ENCODE measurements at regions not wholly inside any gene's neighbourhood (a gene's known extent, or its start where the extent isn't known, plus 50 kb on each side); places are given as distances from the start of the nearest gene placed in this dataset.

DNA sequence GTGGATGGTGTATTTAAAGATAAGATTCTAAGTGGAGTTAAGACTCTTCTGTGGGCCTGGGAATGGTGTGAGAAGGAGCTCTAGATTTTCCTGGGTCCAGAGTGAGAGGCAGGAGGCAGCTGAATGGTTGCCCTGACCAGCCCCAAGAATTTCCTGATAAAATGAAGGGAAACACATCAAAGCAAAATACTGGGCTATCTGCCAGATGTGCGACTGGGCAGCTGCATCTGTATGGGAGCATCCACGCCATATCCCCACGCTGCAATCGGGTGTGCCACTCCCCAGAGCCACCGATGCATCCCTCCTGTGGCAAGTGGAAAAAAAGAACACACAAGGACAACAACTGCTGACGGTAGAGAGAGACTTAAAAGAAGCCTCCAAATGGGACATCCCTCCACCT is 84.3 kb upstream of the COX10 start (continued):
- no peak for TF ChIP-seq JUN (IDR thresholded peaks at IDR 0.05; ENCODE audit: low read depth, low read length)

Measured in H1 (cell line).